Liver (tissue), 3 donors: ENCODE measurements at regions not wholly inside any gene's neighbourhood (a gene's known extent, or its start where the extent isn't known, plus 50 kb on each side); places are given as distances from the start of the nearest gene placed in this dataset.

Source experiments
- EGR1 ChIP-seq, 2 donors: IDR thresholded peaks; 2 replicates each; pipeline ENCODE4 v1.6.1; 2016 to 2018; ENCODE audit warnings: antibody characterized with exemption in 2 of 2, low read depth in 2 of 2
- FOXA2 ChIP-seq: IDR thresholded peaks from 2 replicates; pipeline ENCODE4 v1.6.1; 2016; ENCODE audit warnings: antibody characterized with exemption
- GABPA ChIP-seq, 2 donors: IDR thresholded peaks in 1 of 2; conservative IDR thresholded peaks in 1 of 2; 2 replicates each; pipeline ENCODE4 v1.6.1; 2016; ENCODE audit warnings: antibody characterized with exemption in 2 of 2, mild to moderate bottlenecking in 1 of 2, moderate library complexity in 1 of 2
- HNF4A ChIP-seq, 2 donors: conservative IDR thresholded peaks; 2 replicates each; pipeline ENCODE4 v1.6.1; 2016; ENCODE audit warnings: antibody characterized with exemption in 2 of 2, mild to moderate bottlenecking in 2 of 2
- HNF4G ChIP-seq: IDR thresholded peaks from 2 replicates; pipeline ENCODE4 v1.6.1; 2016; ENCODE audit warnings: antibody characterized with exemption
- JUND ChIP-seq, 2 donors: IDR thresholded peaks; 2 replicates each; pipeline ENCODE4 v1.6.1; 2016; ENCODE audit warnings: antibody characterized with exemption in 2 of 2
- RXRA ChIP-seq, 2 donors: IDR thresholded peaks; 2 replicates each; pipeline ENCODE4 v1.6.1; 2017 to 2018; ENCODE audit warnings: antibody characterized with exemption in 2 of 2, mild to moderate bottlenecking in 1 of 2
- SP1 ChIP-seq: IDR thresholded peaks from 2 replicates; pipeline ENCODE4 v1.6.1; 2018; ENCODE audit warnings: antibody characterized with exemption, mild to moderate bottlenecking
- YY1 ChIP-seq: IDR thresholded peaks from 2 replicates; pipeline ENCODE4 v1.6.1; 2016; ENCODE audit warnings: antibody characterized with exemption, mild to moderate bottlenecking
- TF ChIP-seq, protein P1 (sequence below): IDR thresholded peaks from 2 replicates; pipeline ENCODE4 v1.6.1; 2016; ENCODE audit warnings: antibody characterized with exemption
- TF ChIP-seq, protein P2 (sequence below): fragments of 150-350 bp; IDR thresholded peaks from 2 replicates; pipeline ENCODE4 v1.5.1; 2017; ENCODE audit warnings: improper control_type of control experiment, low read depth, low read length; ENCODE audit not compliant: missing input control
- TF ChIP-seq, protein P3 (sequence below): IDR thresholded peaks from 2 replicates; pipeline ENCODE4 v1.6.1; 2016; ENCODE audit warnings: antibody characterized with exemption
- TF ChIP-seq, protein P4 (sequence below): IDR thresholded peaks from 2 replicates; pipeline ENCODE4 v1.6.1; 2016; ENCODE audit warnings: antibody characterized with exemption, mild to moderate bottlenecking
- TF ChIP-seq, protein P5 (sequence below): IDR thresholded peaks from 2 replicates; pipeline ENCODE4 v1.6.1; 2016; ENCODE audit warnings: antibody characterized with exemption
- donor health status: healthy.
- donor health status: healthy.

DNA sequence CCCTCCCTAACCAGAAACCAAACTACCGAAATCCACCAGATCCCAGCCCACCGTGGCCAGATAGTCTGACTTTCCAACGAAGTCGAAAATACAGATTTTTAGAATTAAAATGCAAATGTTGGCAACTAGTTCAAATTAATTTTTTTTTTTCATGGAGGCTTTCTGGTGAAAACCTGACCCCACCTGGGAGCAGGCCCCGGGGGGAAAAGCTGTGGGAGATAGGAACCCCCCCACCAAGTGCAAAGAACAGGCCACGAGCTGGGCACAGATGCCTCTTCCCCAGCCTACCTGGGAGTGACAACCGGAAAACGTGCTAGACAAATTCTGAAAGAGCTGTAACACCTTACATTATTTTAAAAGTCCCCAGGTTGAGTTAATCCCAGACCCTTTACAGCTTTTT, 333.8 kb downstream of the PREX1 start:
- TF ChIP-seq, protein P1, sequence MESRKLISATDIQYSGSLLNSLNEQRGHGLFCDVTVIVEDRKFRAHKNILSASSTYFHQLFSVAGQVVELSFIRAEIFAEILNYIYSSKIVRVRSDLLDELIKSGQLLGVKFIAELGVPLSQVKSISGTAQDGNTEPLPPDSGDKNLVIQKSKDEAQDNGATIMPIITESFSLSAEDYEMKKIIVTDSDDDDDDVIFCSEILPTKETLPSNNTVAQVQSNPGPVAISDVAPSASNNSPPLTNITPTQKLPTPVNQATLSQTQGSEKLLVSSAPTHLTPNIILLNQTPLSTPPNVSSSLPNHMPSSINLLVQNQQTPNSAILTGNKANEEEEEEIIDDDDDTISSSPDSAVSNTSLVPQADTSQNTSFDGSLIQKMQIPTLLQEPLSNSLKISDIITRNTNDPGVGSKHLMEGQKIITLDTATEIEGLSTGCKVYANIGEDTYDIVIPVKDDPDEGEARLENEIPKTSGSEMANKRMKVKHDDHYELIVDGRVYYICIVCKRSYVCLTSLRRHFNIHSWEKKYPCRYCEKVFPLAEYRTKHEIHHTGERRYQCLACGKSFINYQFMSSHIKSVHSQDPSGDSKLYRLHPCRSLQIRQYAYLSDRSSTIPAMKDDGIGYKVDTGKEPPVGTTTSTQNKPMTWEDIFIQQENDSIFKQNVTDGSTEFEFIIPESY, result no peak
- TF ChIP-seq, protein P2, sequence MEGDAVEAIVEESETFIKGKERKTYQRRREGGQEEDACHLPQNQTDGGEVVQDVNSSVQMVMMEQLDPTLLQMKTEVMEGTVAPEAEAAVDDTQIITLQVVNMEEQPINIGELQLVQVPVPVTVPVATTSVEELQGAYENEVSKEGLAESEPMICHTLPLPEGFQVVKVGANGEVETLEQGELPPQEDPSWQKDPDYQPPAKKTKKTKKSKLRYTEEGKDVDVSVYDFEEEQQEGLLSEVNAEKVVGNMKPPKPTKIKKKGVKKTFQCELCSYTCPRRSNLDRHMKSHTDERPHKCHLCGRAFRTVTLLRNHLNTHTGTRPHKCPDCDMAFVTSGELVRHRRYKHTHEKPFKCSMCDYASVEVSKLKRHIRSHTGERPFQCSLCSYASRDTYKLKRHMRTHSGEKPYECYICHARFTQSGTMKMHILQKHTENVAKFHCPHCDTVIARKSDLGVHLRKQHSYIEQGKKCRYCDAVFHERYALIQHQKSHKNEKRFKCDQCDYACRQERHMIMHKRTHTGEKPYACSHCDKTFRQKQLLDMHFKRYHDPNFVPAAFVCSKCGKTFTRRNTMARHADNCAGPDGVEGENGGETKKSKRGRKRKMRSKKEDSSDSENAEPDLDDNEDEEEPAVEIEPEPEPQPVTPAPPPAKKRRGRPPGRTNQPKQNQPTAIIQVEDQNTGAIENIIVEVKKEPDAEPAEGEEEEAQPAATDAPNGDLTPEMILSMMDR, result no peak
- no peak for TF ChIP-seq GABPA (IDR thresholded peaks at IDR 0.05 in 1 of 2, conservative IDR thresholded peaks at IDR 0.05 in 1 of 2)
- no peak for TF ChIP-seq EGR1 (IDR thresholded peaks at IDR 0.05; ENCODE audit: low read depth in 2 of 2)
- TF ChIP-seq SP1, result no peak
- no peak for TF ChIP-seq FOXA2
- TF ChIP-seq YY1, result no peak
- TF ChIP-seq HNF4A (conservative IDR thresholded peaks at IDR 0.05), result no peak
- TF ChIP-seq, protein P3, sequence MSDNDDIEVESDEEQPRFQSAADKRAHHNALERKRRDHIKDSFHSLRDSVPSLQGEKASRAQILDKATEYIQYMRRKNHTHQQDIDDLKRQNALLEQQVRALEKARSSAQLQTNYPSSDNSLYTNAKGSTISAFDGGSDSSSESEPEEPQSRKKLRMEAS, result no peak
- TF ChIP-seq, protein P4, sequence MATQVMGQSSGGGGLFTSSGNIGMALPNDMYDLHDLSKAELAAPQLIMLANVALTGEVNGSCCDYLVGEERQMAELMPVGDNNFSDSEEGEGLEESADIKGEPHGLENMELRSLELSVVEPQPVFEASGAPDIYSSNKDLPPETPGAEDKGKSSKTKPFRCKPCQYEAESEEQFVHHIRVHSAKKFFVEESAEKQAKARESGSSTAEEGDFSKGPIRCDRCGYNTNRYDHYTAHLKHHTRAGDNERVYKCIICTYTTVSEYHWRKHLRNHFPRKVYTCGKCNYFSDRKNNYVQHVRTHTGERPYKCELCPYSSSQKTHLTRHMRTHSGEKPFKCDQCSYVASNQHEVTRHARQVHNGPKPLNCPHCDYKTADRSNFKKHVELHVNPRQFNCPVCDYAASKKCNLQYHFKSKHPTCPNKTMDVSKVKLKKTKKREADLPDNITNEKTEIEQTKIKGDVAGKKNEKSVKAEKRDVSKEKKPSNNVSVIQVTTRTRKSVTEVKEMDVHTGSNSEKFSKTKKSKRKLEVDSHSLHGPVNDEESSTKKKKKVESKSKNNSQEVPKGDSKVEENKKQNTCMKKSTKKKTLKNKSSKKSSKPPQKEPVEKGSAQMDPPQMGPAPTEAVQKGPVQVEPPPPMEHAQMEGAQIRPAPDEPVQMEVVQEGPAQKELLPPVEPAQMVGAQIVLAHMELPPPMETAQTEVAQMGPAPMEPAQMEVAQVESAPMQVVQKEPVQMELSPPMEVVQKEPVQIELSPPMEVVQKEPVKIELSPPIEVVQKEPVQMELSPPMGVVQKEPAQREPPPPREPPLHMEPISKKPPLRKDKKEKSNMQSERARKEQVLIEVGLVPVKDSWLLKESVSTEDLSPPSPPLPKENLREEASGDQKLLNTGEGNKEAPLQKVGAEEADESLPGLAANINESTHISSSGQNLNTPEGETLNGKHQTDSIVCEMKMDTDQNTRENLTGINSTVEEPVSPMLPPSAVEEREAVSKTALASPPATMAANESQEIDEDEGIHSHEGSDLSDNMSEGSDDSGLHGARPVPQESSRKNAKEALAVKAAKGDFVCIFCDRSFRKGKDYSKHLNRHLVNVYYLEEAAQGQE, result no peak
- TF ChIP-seq RXRA (IDR thresholded peaks at IDR 0.05), result no peak
- TF ChIP-seq, protein P5, sequence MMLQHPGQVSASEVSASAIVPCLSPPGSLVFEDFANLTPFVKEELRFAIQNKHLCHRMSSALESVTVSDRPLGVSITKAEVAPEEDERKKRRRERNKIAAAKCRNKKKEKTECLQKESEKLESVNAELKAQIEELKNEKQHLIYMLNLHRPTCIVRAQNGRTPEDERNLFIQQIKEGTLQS, result no peak
- TF ChIP-seq HNF4G, result no peak
- no peak for TF ChIP-seq JUND (IDR thresholded peaks at IDR 0.05)
